ENCODE measurements at regions not wholly inside any gene's neighbourhood (a gene's known extent, or its start where the extent isn't known, plus 50 kb on each side); places are given as distances from the start of the nearest gene placed in this dataset.

- no peak overlapping the region for H3K27ac ChIP-seq
- DNase-seq (ENCODE audit: low spot score) = no peak
- TF ChIP-seq CTCF (IDR thresholded peaks at IDR 0.05) = no peak
- H3K4me3 ChIP-seq = no peak overlapping the region
These were observed 659.7 kb upstream of the IGFBP3 start for GRCh38 chr7:46580766-46581165.

GRCh38 chr7:46577394-46577793 is 656.3 kb upstream of the IGFBP3 start:
- no peak for TF ChIP-seq CTCF (IDR thresholded peaks at IDR 0.05)
- Histone ChIP-seq H3K27ac (no peak overlapping the region), H3K4me3 (no peak overlapping the region)
- DNase-seq (ENCODE audit: low spot score) = no peak

- H3K27ac ChIP-seq = no peak overlapping the region
- H3K4me3 ChIP-seq = no peak overlapping the region
- no peak for TF ChIP-seq CTCF (IDR thresholded peaks at IDR 0.05)
- DNase-seq (ENCODE audit: low spot score) = no peak
These were observed 655.9 kb upstream of the IGFBP3 start for GRCh38 chr7:46576950-46577349.

GRCh38 chr7:46572691-46573090 is 651.6 kb upstream of the IGFBP3 start:
- no peak for TF ChIP-seq CTCF (IDR thresholded peaks at IDR 0.05)
- no peak for DNase-seq (ENCODE audit: low spot score)
- Histone ChIP-seq H3K27ac (no peak overlapping the region), H3K4me3 (no peak overlapping the region)

- Histone ChIP-seq H3K4me3 (no peak overlapping the region), H3K27ac (no peak overlapping the region)
- TF ChIP-seq CTCF (IDR thresholded peaks at IDR 0.05) = no peak
- DNase-seq (ENCODE audit: low spot score) = no peak
These were observed 650.9 kb upstream of the IGFBP3 start for GRCh38 chr7:46571996-46572395.

- TF ChIP-seq CTCF (IDR thresholded peaks at IDR 0.05) = no peak
- Histone ChIP-seq H3K4me3 (no peak overlapping the region), H3K27ac (no peak overlapping the region)
- DNase-seq (ENCODE audit: low spot score) = no peak
These were observed 648.0 kb upstream of the IGFBP3 start for GRCh38 chr7:46569133-46569465.

GRCh38 chr7:46568420-46569132 is 647.5 kb upstream of the IGFBP3 start:
- no peak for DNase-seq (ENCODE audit: low spot score)
- no peak for TF ChIP-seq CTCF (IDR thresholded peaks at IDR 0.05)
- no peak overlapping the region for H3K27ac ChIP-seq
- H3K4me3 ChIP-seq = no peak overlapping the region
